HG02623 (cell line): ENCODE measurements at regions not wholly inside any gene's neighbourhood (a gene's known extent, or its start where the extent isn't known, plus 50 kb on each side); places are given as distances from the start of the nearest gene placed in this dataset.
"Not testable (repeated sequence)": the region's sequence is repeated elsewhere in the genome, so short reads cannot be mapped to it uniquely, and the experiment has no call there.

ENCODE experiments used
- ATAC-seq: cut with Tn5 transposase; IDR thresholded peaks from one replicate; pipeline ENCODE4 v1.9.1; 2021; ENCODE audit warnings: moderate library complexity; ENCODE audit not compliant: unreplicated experiment

DNA sequence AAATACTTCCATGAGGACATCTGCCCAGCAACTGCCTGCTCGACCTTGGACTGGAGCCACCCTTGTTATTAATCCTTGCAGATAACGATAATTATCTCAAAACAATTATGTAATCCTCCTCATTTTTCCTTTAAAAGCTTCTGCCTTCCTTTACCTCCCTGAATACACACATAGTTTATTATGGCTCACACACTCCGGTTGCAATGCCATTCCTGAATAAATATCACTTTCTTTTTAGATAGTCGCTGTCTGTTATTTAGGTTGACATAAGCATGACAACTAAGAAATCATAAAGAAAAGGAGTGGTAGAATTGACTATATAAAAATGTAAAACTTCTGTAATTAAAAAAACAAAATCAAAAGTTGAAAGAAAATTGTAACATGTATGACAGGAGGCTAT is 64.8 kb downstream of the B4GALT7 start:
- not testable (repeated sequence) for ATAC-seq

DNA sequence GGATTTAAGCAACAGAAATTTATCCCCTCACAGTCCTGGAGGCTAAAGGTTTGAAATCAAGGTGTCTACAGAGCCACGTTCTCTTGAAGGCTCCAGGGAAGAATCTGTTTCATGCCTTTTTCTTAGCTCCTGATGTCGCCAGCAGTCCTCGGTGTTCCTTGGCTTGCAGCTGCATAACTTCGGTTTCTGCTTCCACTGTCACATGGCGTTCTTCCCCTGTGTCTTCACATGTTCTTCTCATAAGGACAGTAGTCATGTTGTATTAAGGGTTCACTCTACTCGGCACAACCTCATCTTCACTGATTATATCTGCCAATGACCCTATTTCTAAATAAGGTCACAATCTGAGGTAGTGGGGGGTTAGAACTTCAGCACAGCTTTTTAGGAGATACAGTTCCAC is 65.2 kb downstream of the B4GALT7 start:
- not testable (repeated sequence) for ATAC-seq

DNA sequence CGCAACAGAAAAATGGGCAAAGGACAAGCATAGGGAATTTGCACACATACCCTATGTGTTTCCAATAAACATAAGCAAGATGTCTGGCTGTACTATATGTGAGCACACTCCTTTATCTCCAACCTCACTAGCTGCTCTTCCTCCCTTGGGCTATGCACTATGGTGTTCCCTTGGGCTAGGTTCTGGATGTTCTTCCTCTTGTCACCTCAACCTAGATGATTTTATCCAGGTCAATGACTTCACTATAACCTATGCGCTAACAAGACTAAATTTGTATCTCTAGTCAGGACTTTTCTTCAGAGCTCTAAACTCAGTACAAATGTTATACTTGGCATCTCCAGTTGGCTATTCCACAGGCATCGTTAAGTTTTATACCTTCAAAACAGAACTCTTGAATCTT is 66.0 kb downstream of the B4GALT7 start:
- ATAC-seq: not testable (repeated sequence)

DNA sequence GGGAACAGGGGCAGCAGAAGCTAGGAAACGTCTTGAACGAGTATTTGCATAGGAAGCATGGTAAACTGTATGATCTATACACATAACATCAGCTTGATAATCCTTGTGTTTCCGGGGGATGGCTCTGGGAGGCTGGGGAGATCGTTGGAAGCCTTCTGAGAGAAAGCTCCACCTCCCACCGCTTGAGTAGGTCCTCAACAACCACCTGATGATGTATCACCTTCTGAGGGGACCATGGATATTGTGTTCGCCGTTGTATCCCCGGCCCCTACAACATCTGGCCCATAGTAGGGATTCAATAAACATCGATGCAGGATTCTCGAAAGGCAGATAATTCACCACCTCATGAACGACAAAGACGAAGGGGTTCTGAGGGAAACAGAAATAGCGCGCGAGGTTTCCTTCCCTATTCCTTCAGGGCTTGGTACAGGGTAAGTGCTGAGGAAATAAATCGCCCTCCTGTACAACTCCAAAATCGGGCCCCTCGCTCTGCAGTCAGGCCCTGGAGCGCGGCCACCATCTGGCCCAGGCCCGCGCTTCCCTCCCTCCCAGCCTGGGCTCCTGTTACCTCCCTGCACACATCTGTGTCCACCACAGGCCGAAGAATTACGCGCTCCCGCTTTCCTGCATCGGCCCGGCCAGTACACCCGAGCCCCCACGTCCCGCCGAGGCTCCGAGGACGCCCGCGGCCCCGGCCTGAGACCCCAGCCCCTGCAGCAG is 71.3 kb downstream of the B4GALT7 start:
- peak; percentile 23 for ATAC-seq

DNA sequence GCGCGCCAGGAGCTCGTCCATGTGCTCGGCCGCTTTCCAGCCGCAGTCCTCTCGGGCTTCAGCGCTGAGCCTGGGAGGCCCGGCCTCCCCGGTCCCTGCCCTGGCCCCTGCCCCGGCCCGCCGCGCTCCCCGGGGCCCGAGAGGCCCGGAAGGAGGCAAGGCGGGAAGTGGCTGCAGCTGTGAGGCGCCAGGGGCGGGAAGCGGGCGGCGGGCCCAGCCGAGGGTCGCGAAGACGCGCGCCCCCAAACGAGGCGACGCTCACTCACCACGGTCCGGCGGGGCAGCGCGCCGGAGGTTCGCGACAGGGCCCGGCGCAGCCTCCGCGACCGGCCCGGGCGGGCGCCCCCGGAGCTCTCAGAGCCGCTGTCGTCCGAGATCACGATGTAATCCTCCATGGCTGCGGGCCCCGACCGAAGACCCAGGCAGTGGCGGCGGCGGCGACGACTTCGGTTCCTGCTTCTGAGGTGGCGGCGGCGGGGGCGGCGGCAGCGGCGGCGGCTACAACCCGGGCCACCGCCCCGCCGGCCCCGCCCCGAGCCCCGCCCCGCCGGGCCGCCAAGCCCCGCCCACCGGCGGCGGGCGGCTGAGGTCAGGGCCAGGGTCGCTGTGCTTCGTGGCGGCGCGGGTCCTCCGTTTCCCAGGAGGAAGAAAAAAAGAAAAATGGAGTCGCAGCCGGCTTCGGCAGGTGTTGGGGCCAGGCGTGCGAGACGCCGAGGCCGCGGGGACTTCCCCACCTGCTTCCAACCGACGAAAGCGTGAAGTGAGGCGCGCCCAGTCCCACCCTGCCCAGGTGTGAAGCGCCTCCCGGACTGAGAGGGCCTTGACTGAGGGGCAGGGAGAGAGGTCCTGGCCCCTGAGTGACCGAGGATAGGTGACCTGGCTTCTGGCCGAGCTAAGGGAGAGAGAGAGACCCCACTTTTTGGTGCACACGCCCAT is 72.1 kb downstream of the B4GALT7 start:
- peak; percentile 73 for ATAC-seq
